ENCODE measurements at regions not wholly inside any gene's neighbourhood (a gene's known extent, or its start where the extent isn't known, plus 50 kb on each side); places are given as distances from the start of the nearest gene placed in this dataset.

- DNase-seq = no peak
These were observed 140.3 kb upstream of the SEL1L start for GRCh38 chr14:81673930-81674329.

- DNase-seq = no peak
These were observed 142.7 kb upstream of the SEL1L start for GRCh38 chr14:81676395-81676794.

- no peak for DNase-seq
These were observed 143.2 kb upstream of the SEL1L start for GRCh38 chr14:81676879-81677278.

GRCh38 chr14:81677736-81678135 is 144.1 kb upstream of the SEL1L start:
- no peak for DNase-seq

- no peak for DNase-seq
These were observed 145.6 kb upstream of the SEL1L start for GRCh38 chr14:81679226-81679625.

- DNase-seq = no peak
These were observed 147.9 kb upstream of the SEL1L start for GRCh38 chr14:81681541-81681940.

- no peak for DNase-seq
These were observed 148.5 kb upstream of the SEL1L start for GRCh38 chr14:81682134-81682533.

- DNase-seq = no peak
These were observed 149.0 kb upstream of the SEL1L start for GRCh38 chr14:81682701-81683100.

- DNase-seq = no peak
These were observed 151.0 kb upstream of the SEL1L start for GRCh38 chr14:81684696-81685095.

- no peak for DNase-seq
These were observed 152.9 kb upstream of the SEL1L start for GRCh38 chr14:81686512-81686911.

GRCh38 chr14:81691931-81692330 is 158.3 kb upstream of the SEL1L start:
- no peak for DNase-seq

GRCh38 chr14:81694419-81694818 is 160.8 kb upstream of the SEL1L start:
- no peak for DNase-seq

- DNase-seq = no peak
These were observed 176.0 kb upstream of the SEL1L start for GRCh38 chr14:81709681-81710080.

- DNase-seq = no peak
These were observed 176.7 kb upstream of the SEL1L start for GRCh38 chr14:81710232-81710845.

- no peak for DNase-seq
These were observed 182.1 kb upstream of the SEL1L start for GRCh38 chr14:81715731-81716130.

- no peak for DNase-seq
These were observed 183.3 kb upstream of the SEL1L start for GRCh38 chr14:81716953-81717352.

- no peak for DNase-seq
These were observed 190.3 kb upstream of the SEL1L start for GRCh38 chr14:81723956-81724355.

- no peak for DNase-seq
These were observed 193.6 kb upstream of the SEL1L start for GRCh38 chr14:81727218-81727617.

- no peak for DNase-seq
These were observed 194.8 kb upstream of the SEL1L start for GRCh38 chr14:81728447-81728846.

- no peak for DNase-seq
These were observed 196.0 kb upstream of the SEL1L start for GRCh38 chr14:81729622-81730021.

- DNase-seq = no peak
These were observed 204.3 kb upstream of the SEL1L start for GRCh38 chr14:81737938-81738337.

- no peak for DNase-seq
These were observed 205.4 kb upstream of the SEL1L start for GRCh38 chr14:81738946-81739659.

GRCh38 chr14:81743605-81744004 is 210.0 kb upstream of the SEL1L start:
- no peak for DNase-seq

- DNase-seq = no peak
These were observed 217.5 kb upstream of the SEL1L start for GRCh38 chr14:81751198-81751597.

- no peak for DNase-seq
These were observed 225.9 kb upstream of the SEL1L start for GRCh38 chr14:81759541-81759940.
